Naive B cell (primary cell): ENCODE measurements at regions not wholly inside any gene's neighbourhood (a gene's known extent, or its start where the extent isn't known, plus 50 kb on each side); places are given as distances from the start of the nearest gene placed in this dataset.
"Not testable (repeated sequence)": the region's sequence is repeated elsewhere in the genome, so short reads cannot be mapped to it uniquely, and the experiment has no call there.

Experiments used
- ATAC-seq, 2 donors: fragments of 150-1000 bp; cut with Tn5 transposase; 2 replicates each; pipeline ENCODE4 v1.10.0; 2021; ENCODE audit warnings: low read depth in 2 of 2, mild to moderate bottlenecking in 2 of 2, moderate library complexity in 2 of 2
- DNase-seq: peaks from one replicate; pipeline ENCODE4 v3.0.0; 2022
- H3K27ac Mint-ChIP-seq, 6 donors: one replicate each; pipeline ENCODE4 v1.8.0; 2020 to 2022; ENCODE audit warnings: mild to moderate bottlenecking in 6 of 6, mixed read lengths in 6 of 6, moderate library complexity in 5 of 6, inconsistent platforms in 2 of 6
- H3K27me3 Mint-ChIP-seq, 3 donors: one replicate each; pipeline ENCODE4 v1.8.0; 2021 to 2022; ENCODE audit warnings: mixed read lengths in 3 of 3, mild to moderate bottlenecking in 1 of 3
- H3K36me3 Mint-ChIP-seq, 2 donors: one replicate each; pipeline ENCODE4 v1.8.0; 2020 to 2022; ENCODE audit warnings: mixed read lengths in 2 of 2, inconsistent platforms in 1 of 2, mild to moderate bottlenecking in 1 of 2
- H3K4me1 Mint-ChIP-seq, 3 donors: one replicate each; pipeline ENCODE4 v1.8.0; 2020 to 2022; ENCODE audit warnings: mixed read lengths in 3 of 3, inconsistent platforms in 1 of 3, mild to moderate bottlenecking in 1 of 3, moderate library complexity in 1 of 3
- H3K4me3 Mint-ChIP-seq, 8 donors: one replicate each; pipeline ENCODE4 v1.8.0; 2020 to 2022; ENCODE audit warnings: mild to moderate bottlenecking in 8 of 8, mixed read lengths in 8 of 8, moderate library complexity in 8 of 8, inconsistent platforms in 2 of 8
- H3K9me3 Mint-ChIP-seq, 7 donors: one replicate each; pipeline ENCODE4 v1.8.0; 2020 to 2022; ENCODE audit warnings: mixed read lengths in 7 of 7, mild to moderate bottlenecking in 5 of 7, inconsistent platforms in 2 of 7, moderate library complexity in 1 of 7

DNA sequence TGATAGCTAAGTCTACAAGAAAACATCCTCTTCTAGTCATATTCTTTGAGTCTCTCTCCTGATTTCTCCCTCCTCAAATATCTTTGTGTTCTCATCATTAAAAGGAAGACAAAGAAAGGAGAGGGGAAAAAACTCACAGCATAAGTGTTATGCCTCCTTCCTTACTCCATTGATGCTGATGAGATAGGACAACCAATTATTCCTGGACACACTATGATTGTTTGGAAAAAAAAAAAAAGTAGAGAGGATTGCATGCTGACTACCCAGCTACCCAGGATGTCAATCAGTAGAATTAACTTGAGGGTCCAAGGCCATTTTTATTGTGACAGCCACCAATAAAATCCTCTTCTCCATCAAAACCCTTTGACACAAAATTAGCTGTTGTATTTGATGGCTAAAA, 299.1 kb upstream of the CDH8 start:
- no peaks in the 10 kb centered on the region for H3K4me1 Mint-ChIP-seq
- H3K36me3 Mint-ChIP-seq: no peaks in the 10 kb centered on the region

DNA sequence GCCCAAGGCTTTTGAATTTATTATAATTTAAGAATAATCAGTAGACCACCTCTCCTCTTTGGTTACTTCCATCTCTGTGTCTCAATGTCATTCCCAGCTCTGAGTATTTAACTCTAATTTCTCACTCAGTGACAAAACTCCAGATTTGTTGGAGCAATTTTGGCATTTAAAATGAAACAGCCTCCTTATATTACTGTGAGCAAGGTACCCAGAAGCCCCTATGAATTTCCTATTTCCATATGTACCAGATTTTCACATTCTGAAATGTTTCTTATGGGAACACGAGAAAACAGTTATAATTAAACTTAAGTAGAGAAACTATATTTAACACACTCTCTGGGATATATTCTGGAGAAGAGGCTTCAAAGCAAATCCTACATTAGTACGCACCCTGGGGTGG, 285.4 kb upstream of the CDH8 start:
- Mint-ChIP-seq H3K36me3 (peaks cover 0 to 8% of the 10 kb centered on the region in 2 donors), H3K9me3 (peaks cover 0 to 20% (median 8%) of the 10 kb centered on the region in 7 donors), H3K27ac (no peak overlapping the region), H3K27me3 (no peaks in the 10 kb centered on the region), H3K4me1 (no peaks in the 10 kb centered on the region), H3K4me3 (no peak overlapping the region)
- ATAC-seq: no peak
- DNase-seq: no peak

More for the DNA sequence above, 299.1 kb upstream of the CDH8 start:
- H3K27ac Mint-ChIP-seq: no peak overlapping the region
- DNase-seq (no peak), ATAC-seq (no peak)
- H3K4me3 Mint-ChIP-seq: no peak overlapping the region
- H3K9me3 Mint-ChIP-seq: peaks cover 0 to 6% (median 4%) of the 10 kb centered on the region in 7 donors
- no peaks in the 10 kb centered on the region for H3K27me3 Mint-ChIP-seq

DNA sequence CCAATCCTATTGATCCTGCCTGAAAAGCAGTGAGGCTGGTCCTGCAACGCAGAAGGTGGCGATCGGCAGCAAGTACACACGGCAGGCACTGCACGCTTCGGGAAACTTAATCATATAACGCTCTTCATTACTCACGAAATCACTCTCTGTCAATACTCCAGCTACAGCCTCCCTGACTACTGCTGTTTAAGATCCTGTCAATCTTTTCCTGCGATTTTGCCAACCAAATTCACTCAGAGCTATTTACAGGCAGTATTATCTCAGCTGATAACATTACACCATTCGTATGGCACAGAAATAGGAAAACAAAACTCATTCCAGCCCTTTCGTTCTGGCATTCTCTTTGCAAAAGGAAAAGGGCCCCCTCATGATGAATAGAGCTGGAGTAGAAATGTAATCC, 262.4 kb upstream of the CDH8 start:
- Mint-ChIP-seq H3K4me1 (no peaks in the 10 kb centered on the region), H3K36me3 (peaks cover 0 to 5% of the 10 kb centered on the region in 2 donors), H3K9me3 (peaks cover 2 to 20% (median 7%) of the 10 kb centered on the region in 7 donors), H3K27ac (no peak overlapping the region), H3K27me3 (no peaks in the 10 kb centered on the region), H3K4me3 (no peak overlapping the region)
- no peak for DNase-seq
- no peak for ATAC-seq

- Mint-ChIP-seq H3K36me3 (no peaks in the 10 kb centered on the region), H3K27me3 (no peaks in the 10 kb centered on the region), H3K27ac (no peak overlapping the region), H3K4me1 (no peaks in the 10 kb centered on the region), H3K4me3 (no peak overlapping the region), H3K9me3 (peaks cover 0 to 8% (median 1%) of the 10 kb centered on the region in 7 donors)
- no peak for ATAC-seq
- DNase-seq: no peak
These were observed 258.2 kb upstream of the CDH8 start for GRCh38 chr16:62294213-62294972.

DNA sequence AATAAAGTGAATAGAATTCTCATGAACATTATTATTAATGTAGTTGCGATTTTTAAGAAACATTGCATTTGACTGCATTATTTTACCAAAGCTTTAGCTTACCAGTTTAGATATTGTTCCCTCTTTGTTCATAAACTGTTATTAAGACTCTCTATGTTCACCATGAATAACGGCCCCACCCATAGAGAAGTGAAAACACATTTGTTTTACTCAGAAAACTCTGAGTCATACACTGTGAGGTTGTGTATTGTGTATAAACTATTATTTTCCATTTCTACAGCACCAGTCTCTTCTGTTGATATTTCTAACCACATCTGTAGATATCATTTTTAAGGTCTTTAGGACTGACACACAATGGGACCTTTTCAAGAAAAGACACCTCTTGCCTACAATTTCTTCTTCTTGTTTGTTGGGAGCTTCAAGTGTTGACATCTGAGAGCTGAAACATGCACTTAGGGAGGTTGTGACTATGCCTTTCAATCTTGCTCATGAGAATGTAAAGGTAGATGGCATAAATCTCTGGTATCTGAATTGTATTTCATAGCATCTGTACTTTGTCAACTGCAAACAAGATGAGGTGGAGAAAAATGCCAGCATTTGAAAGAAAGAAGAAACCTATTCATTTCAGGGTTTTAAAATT, 252.9 kb upstream of the CDH8 start:
- Mint-ChIP-seq H3K9me3 (peaks cover 0 to 5% (median 0%) of the 10 kb centered on the region in 7 donors), H3K27me3 (no peaks in the 10 kb centered on the region), H3K4me3 (no peak overlapping the region), H3K27ac (no peak overlapping the region), H3K36me3 (no peaks in the 10 kb centered on the region), H3K4me1 (no peaks in the 10 kb centered on the region)
- DNase-seq (no peak), ATAC-seq (no peak)

GRCh38 chr16:62280506-62280905, 244.3 kb upstream of the CDH8 start:
- ATAC-seq: no peak
- H3K27ac Mint-ChIP-seq: no peak overlapping the region
- H3K4me3 Mint-ChIP-seq: no peak overlapping the region

GRCh38 chr16:62277942-62278341, 241.7 kb upstream of the CDH8 start:
- no peaks in the 10 kb centered on the region for H3K27me3 Mint-ChIP-seq
- DNase-seq: no peak
- H3K27ac Mint-ChIP-seq: no peak overlapping the region
- no peak overlapping the region for H3K4me3 Mint-ChIP-seq
- no peaks in the 10 kb centered on the region for H3K4me1 Mint-ChIP-seq
- peaks cover 0 to 8% (median 2%) of the 10 kb centered on the region in 7 donors for H3K9me3 Mint-ChIP-seq
- H3K36me3 Mint-ChIP-seq: no peaks in the 10 kb centered on the region
- no peak for ATAC-seq

More at GRCh38 chr16:62280506-62280905, 244.3 kb upstream of the CDH8 start:
- Mint-ChIP-seq H3K9me3 (peaks cover 0 to 8% (median 0%) of the 10 kb centered on the region in 7 donors), H3K36me3 (no peaks in the 10 kb centered on the region), H3K4me1 (no peaks in the 10 kb centered on the region), H3K27me3 (no peaks in the 10 kb centered on the region)
- DNase-seq: no peak

GRCh38 chr16:62276637-62277036, 240.4 kb upstream of the CDH8 start:
- no peak overlapping the region for H3K27ac Mint-ChIP-seq
- no peaks in the 10 kb centered on the region for H3K27me3 Mint-ChIP-seq
- DNase-seq: no peak
- no peaks in the 10 kb centered on the region for H3K36me3 Mint-ChIP-seq
- H3K4me3 Mint-ChIP-seq: no peak overlapping the region
- no peak for ATAC-seq
- no peaks in the 10 kb centered on the region for H3K4me1 Mint-ChIP-seq
- peaks cover 0 to 8% (median 2%) of the 10 kb centered on the region in 7 donors for H3K9me3 Mint-ChIP-seq

GRCh38 chr16:62272035-62272434, 235.8 kb upstream of the CDH8 start:
- Mint-ChIP-seq H3K27me3 (no peaks in the 10 kb centered on the region), H3K27ac (no peak overlapping the region), H3K4me1 (no peaks in the 10 kb centered on the region), H3K36me3 (no peaks in the 10 kb centered on the region), H3K9me3 (peaks cover 0 to 20% (median 5%) of the 10 kb centered on the region in 7 donors), H3K4me3 (no peak overlapping the region)
- no peak for DNase-seq
- ATAC-seq: no peak

GRCh38 chr16:62261760-62262159, 225.5 kb upstream of the CDH8 start:
- Mint-ChIP-seq H3K27me3 (no peaks in the 10 kb centered on the region), H3K36me3 (no peaks in the 10 kb centered on the region), H3K9me3 (peaks cover 6 to 14% (median 9%) of the 10 kb centered on the region in 7 donors), H3K4me1 (no peaks in the 10 kb centered on the region), H3K4me3 (no peak overlapping the region), H3K27ac (no peak overlapping the region)
- DNase-seq: no peak
- no peak for ATAC-seq

DNA sequence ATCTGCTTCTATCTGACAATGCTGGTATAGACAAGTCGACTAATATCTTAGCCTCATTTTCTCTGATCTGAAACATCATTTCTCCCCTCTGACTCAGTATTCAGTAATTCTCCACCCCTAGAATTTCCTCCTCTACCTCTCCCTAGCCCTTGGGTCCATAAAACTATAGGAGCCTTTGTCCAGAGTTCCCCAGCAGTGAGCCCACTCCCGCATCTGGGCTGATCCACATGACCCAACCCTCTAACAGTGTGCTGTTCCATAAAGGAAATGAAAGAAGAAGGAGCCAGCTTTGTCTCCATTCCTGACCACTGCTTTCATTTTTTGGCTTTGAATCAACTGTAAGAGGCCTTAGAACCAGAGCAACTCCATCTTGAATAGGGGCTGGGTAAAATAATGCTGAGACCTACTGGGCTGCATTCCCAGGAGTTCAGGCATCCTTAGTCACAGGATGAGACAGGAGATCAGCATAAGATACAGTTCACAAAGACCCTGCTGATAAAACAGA, 222.7 kb upstream of the CDH8 start:
- H3K4me3 Mint-ChIP-seq, H3K4me1 Mint-ChIP-seq, DNase-seq, ATAC-seq, H3K27me3 Mint-ChIP-seq, H3K36me3 Mint-ChIP-seq, H3K27ac Mint-ChIP-seq, H3K9me3 Mint-ChIP-seq: not testable (repeated sequence)

GRCh38 chr16:62256406-62256805, 220.2 kb upstream of the CDH8 start:
- no peaks in the 10 kb centered on the region for H3K4me1 Mint-ChIP-seq
- peaks cover 0 to 4% (median 0%) of the 10 kb centered on the region in 7 donors for H3K9me3 Mint-ChIP-seq
- H3K4me3 Mint-ChIP-seq: no peak overlapping the region
- H3K36me3 Mint-ChIP-seq: no peaks in the 10 kb centered on the region
- DNase-seq: no peak
- no peak overlapping the region for H3K27ac Mint-ChIP-seq
- no peak for ATAC-seq
- H3K27me3 Mint-ChIP-seq: no peaks in the 10 kb centered on the region

- H3K27ac Mint-ChIP-seq: no peak overlapping the region
- DNase-seq: no peak
- no peaks in the 10 kb centered on the region for H3K27me3 Mint-ChIP-seq
- H3K4me3 Mint-ChIP-seq: no peak overlapping the region
- no peaks in the 10 kb centered on the region for H3K36me3 Mint-ChIP-seq
- H3K4me1 Mint-ChIP-seq: no peaks in the 10 kb centered on the region
- peaks cover 0 to 4% (median 0%) of the 10 kb centered on the region in 7 donors for H3K9me3 Mint-ChIP-seq
- no peak for ATAC-seq
These were observed 218.6 kb upstream of the CDH8 start for GRCh38 chr16:62254847-62255246.

GRCh38 chr16:62254372-62254771, 218.1 kb upstream of the CDH8 start:
- Mint-ChIP-seq H3K36me3 (no peaks in the 10 kb centered on the region), H3K4me3 (no peak overlapping the region), H3K9me3 (peaks cover 0 to 4% (median 0%) of the 10 kb centered on the region in 7 donors), H3K4me1 (no peaks in the 10 kb centered on the region), H3K27ac (no peak overlapping the region), H3K27me3 (no peaks in the 10 kb centered on the region)
- no peak for ATAC-seq
- DNase-seq: no peak
